ENCODE measurements at regions not wholly inside any gene's neighbourhood (a gene's known extent, or its start where the extent isn't known, plus 50 kb on each side); places are given as distances from the start of the nearest gene placed in this dataset.

GRCh38 chr6:26152226-26153101 lies 65.2 kb downstream of the HFE start:
- H3K79me2 ChIP-seq (ENCODE audit: insufficient read depth) = peaks cover 11% of the 10 kb centered on the region; the same call in 1 of the 2 replicates
- no peaks in the 10 kb centered on the region for H3K27me3 ChIP-seq (ENCODE audit: insufficient read depth)
- H3K9me2 ChIP-seq = no peaks in the 10 kb centered on the region
- H3K4me3 ChIP-seq (ENCODE audit: low read depth in 2 of 2, low read length in 1 of 2) = no peak overlapping the region
- H3K9me3 ChIP-seq = no peaks in the 10 kb centered on the region
- no peaks in the 10 kb centered on the region for H3K36me3 ChIP-seq (replicated peaks in 1 of 2; ENCODE audit: control insufficient read depth in 1 of 2, insufficient read depth in 2 of 2, low read length in 1 of 2)
- no peak overlapping the region for H2AFZ ChIP-seq (ENCODE audit: low read depth)
- no peaks in the 10 kb centered on the region; a peak in 2 of 4 replicates for H3K4me1 ChIP-seq (ENCODE audit: control insufficient read depth in 1 of 2, insufficient read depth in 2 of 2, low read depth in 1 of 2, low read length in 1 of 2)
- TF ChIP-seq USF1 (IDR thresholded peaks at IDR 0.05; ENCODE audit: borderline replicate concordance, low read depth) = peak; percentile 43; the same call in 1 of the 2 replicates
- 0 out of 2 replicates have a peak, but pooled peaks have one; percentile 12 for TF ChIP-seq JUND (IDR thresholded peaks at IDR 0.05)
- no peak for TF ChIP-seq REST (IDR thresholded peaks at IDR 0.05; ENCODE audit: low read depth, low read length)
- TF ChIP-seq, protein P1, sequence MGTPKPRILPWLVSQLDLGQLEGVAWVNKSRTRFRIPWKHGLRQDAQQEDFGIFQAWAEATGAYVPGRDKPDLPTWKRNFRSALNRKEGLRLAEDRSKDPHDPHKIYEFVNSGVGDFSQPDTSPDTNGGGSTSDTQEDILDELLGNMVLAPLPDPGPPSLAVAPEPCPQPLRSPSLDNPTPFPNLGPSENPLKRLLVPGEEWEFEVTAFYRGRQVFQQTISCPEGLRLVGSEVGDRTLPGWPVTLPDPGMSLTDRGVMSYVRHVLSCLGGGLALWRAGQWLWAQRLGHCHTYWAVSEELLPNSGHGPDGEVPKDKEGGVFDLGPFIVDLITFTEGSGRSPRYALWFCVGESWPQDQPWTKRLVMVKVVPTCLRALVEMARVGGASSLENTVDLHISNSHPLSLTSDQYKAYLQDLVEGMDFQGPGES (IDR thresholded peaks at IDR 0.05; ENCODE audit: low read depth, low read length) = no peak
- no peak for TF ChIP-seq MAX (IDR thresholded peaks at IDR 0.05; ENCODE audit: low read depth)
- H3K9ac ChIP-seq = no peak overlapping the region
- no peaks in the 10 kb centered on the region for H4K20me1 ChIP-seq (ENCODE audit: insufficient read depth)
- CTCF ChIA-PET = no interaction called here
- H3K27ac ChIP-seq (ENCODE audit: low read depth in 2 of 2, low read length in 1 of 2) = no peak overlapping the region
- peaks cover 27% of the 10 kb centered on the region for H3F3A ChIP-seq (replicated peaks; ENCODE audit: insufficient read depth)
- no peak for DNase-seq
- POLR2A ChIA-PET = interaction anchor here (1.0 kb wide), 2 partner anchors 26 to 28 kb away, joined by 3 read pairs; a partner anchor contains a TSS
- 55% methylated on average over 6 of the region's 6 CpGs for WGBS (ENCODE audit: low lambda C conversion rate)
- H3K4me2 ChIP-seq = no peak overlapping the region

DNA sequence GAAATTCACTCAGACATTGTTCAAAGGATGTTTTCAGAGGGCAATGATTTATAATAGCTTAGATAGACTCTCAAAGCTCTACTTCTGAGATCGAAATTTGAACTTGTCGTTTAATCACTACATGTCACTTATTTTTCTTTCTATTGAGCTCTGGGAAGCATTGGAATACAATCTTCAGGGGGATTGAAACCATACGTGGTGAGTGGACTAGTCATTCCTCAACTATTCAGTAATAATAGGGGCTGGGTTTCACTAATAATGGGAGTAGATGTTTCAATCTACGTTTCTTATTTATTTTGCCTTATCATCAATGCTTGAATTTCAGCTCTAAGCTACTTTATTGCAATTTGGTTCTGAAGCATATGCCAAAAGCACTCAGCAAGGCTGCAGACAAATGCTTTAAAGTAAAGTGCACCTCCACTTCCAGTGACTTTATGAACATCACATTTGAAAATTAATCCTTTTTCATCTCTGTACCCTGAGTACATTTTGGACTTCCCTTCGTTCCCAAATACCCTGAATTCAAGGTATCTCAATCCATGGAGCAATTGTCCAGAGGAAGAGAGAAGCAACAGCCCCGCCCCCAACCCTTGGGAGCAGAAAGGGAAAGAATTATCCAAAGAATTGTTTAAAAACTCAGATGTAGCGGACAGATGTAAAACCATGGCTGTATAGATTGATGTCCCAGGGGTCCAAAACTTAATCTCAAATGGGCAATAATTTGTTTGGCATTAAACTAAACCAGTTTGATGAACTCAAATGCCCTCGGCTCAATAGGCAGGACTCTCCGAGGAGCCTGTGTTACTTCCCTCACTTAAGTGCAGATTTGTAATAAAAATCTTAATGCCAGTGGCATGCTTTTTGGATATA lies 68.1 kb downstream of the HFE start:
- 6% methylated on average over 9 of the region's 9 CpGs for WGBS (ENCODE audit: low lambda C conversion rate)
- H3K9ac ChIP-seq = peak overlapping the region; percentile 98
- POLR2A ChIA-PET = interaction anchor here (0.9 to 7.7 kb wide), 22 partner anchors 8 to 1652 kb away, joined by 3 to 623 read pairs (median 16); a partner anchor contains a TSS
- H3K79me2 ChIP-seq (ENCODE audit: insufficient read depth) = peaks cover 33% of the 10 kb centered on the region
- no peaks in the 10 kb centered on the region; a peak in 2 of 4 replicates for H3K4me1 ChIP-seq (ENCODE audit: control insufficient read depth in 1 of 2, insufficient read depth in 2 of 2, low read depth in 1 of 2, low read length in 1 of 2)
- no peaks in the 10 kb centered on the region for H3K9me2 ChIP-seq
- no peaks in the 10 kb centered on the region for H3K27me3 ChIP-seq (ENCODE audit: insufficient read depth)
- H3K4me2 ChIP-seq = peak overlapping the region; percentile 97
- H2AFZ ChIP-seq (ENCODE audit: low read depth) = peak overlapping the region; percentile 70
- DNase-seq = peak; percentile 51
- peaks cover 50% of the 10 kb centered on the region for H3F3A ChIP-seq (replicated peaks; ENCODE audit: insufficient read depth)
- H4K20me1 ChIP-seq (ENCODE audit: insufficient read depth) = peaks cover 9% of the 10 kb centered on the region
- H3K36me3 ChIP-seq (replicated peaks in 1 of 2; ENCODE audit: control insufficient read depth in 1 of 2, insufficient read depth in 2 of 2, low read length in 1 of 2) = no peaks in the 10 kb centered on the region
- H3K27ac ChIP-seq (ENCODE audit: low read depth in 2 of 2, low read length in 1 of 2) = peak overlapping the region; percentile 88 to 97
- no peaks in the 10 kb centered on the region for H3K9me3 ChIP-seq
- H3K4me3 ChIP-seq (ENCODE audit: low read depth in 2 of 2, low read length in 1 of 2) = peak overlapping the region; percentile 82 to 90
- CTCF ChIA-PET = interaction anchor here (3.0 kb wide), 1 partner anchor 13 kb away, joined by 8 read pairs; no protein-coding TSS in a partner anchor
- no peak for TF ChIP-seq POLR2AphosphoS5 (IDR thresholded peaks at IDR 0.05; ENCODE audit: low read depth, low read length)
- TF ChIP-seq CHD2 (IDR thresholded peaks at IDR 0.05; ENCODE audit: low read length, partially characterized antibody) = peak; percentile 60
- no peak for TF ChIP-seq PBX3 (IDR thresholded peaks at IDR 0.05)
- no peak for TF ChIP-seq EZH2phosphoT487 (IDR thresholded peaks at IDR 0.05; ENCODE audit: borderline replicate concordance, low read depth)
- TF ChIP-seq ELF1 (IDR thresholded peaks at IDR 0.05) = no peak
- no peak for TF ChIP-seq EP300 (IDR thresholded peaks at IDR 0.05; ENCODE audit: borderline replicate concordance in 1 of 2, low read depth in 1 of 2, low read length in 1 of 2)
- no peak for TF ChIP-seq MXI1 (IDR thresholded peaks at IDR 0.05; ENCODE audit: low read depth, low read length)
- 0 out of 2 replicates have a peak, but pooled peaks have one; percentile 14 for TF ChIP-seq JUND (IDR thresholded peaks at IDR 0.05)
- peak; percentile 4; the same call in 1 of the 2 replicates for TF ChIP-seq TCF12 (IDR thresholded peaks at IDR 0.05)
- TF ChIP-seq NRF1 (IDR thresholded peaks at IDR 0.05; ENCODE audit: low read depth, low read length) = no peak
- TF ChIP-seq RAD21 (IDR thresholded peaks at IDR 0.05; ENCODE audit: low read length) = no peak
- no peak for TF ChIP-seq RFX5 (IDR thresholded peaks at IDR 0.05; ENCODE audit: low read length)
- no peak for TF ChIP-seq GABPA (IDR thresholded peaks at IDR 0.05; ENCODE audit: low read depth)
- TF ChIP-seq FOXJ3 (CRISPR knock-in tag; IDR thresholded peaks at IDR 0.05) = no peak

Data from SK-N-SH (cell line).